Activated CD4-positive, CD25-positive, alpha-beta regulatory T cell (primary cell): ENCODE measurements at regions not wholly inside any gene's neighbourhood (a gene's known extent, or its start where the extent isn't known, plus 50 kb on each side); places are given as distances from the start of the nearest gene placed in this dataset.
A peak's percentile ranks its signal among the peaks of the same experiment; 100 is the strongest.
"Not testable (repeated sequence)": the region's sequence is repeated elsewhere in the genome, so short reads cannot be mapped to it uniquely, and the experiment has no call there.

Source experiments
- DNase-seq, 4 experiments: peaks; one replicate each; lab custom pipeline; 2025; lab: John Stamatoyannopoulos, UW

GRCh38 chr17:77619851-77620250 lies 338.7 kb upstream of the TNRC6C start:
- no peak for DNase-seq

- no peak for DNase-seq
Observed at GRCh38 chr17:77620282-77620681, 338.2 kb upstream of the TNRC6C start.

- DNase-seq: not testable (repeated sequence)
Observed at GRCh38 chr17:77622084-77622483, 336.4 kb upstream of the TNRC6C start.

- DNase-seq: no peak
Observed at GRCh38 chr17:77622647-77623046, 335.9 kb upstream of the TNRC6C start.

- not testable (repeated sequence) for DNase-seq
Observed at GRCh38 chr17:77623321-77623720, 335.2 kb upstream of the TNRC6C start.

- no peak for DNase-seq
Observed at GRCh38 chr17:77628035-77628434, 330.5 kb upstream of the TNRC6C start.

- DNase-seq: not testable (repeated sequence)
Observed at GRCh38 chr17:77629284-77629683, 329.2 kb upstream of the TNRC6C start.

GRCh38 chr17:77631307-77631706 lies 327.2 kb upstream of the TNRC6C start:
- DNase-seq: no peak

- no peak for DNase-seq
Observed at GRCh38 chr17:77632619-77633018, 325.9 kb upstream of the TNRC6C start.

GRCh38 chr17:77634710-77635109 lies 323.8 kb upstream of the TNRC6C start:
- DNase-seq: no peak

- no peak for DNase-seq
Observed at GRCh38 chr17:77635176-77635575, 323.3 kb upstream of the TNRC6C start.

- not testable (repeated sequence) for DNase-seq
Observed at GRCh38 chr17:77635785-77636184, 322.7 kb upstream of the TNRC6C start.

- no peak for DNase-seq
Observed at GRCh38 chr17:77636835-77637817, 321.4 kb upstream of the TNRC6C start.

GRCh38 chr17:77637818-77638575 lies 320.5 kb upstream of the TNRC6C start:
- no peak for DNase-seq

- no peak for DNase-seq
Observed at GRCh38 chr17:77640252-77640651, 318.3 kb upstream of the TNRC6C start.

GRCh38 chr17:77640916-77641605 lies 317.4 kb upstream of the TNRC6C start:
- no peak for DNase-seq

GRCh38 chr17:77641718-77642117 lies 316.8 kb upstream of the TNRC6C start:
- no peak for DNase-seq

- no peak for DNase-seq
Observed at GRCh38 chr17:77644181-77645071, 314.1 kb upstream of the TNRC6C start.

- peak in 2 of 4 experiments; percentile 12 to 18 for DNase-seq
Observed at GRCh38 chr17:77645072-77646045, 313.1 kb upstream of the TNRC6C start.

GRCh38 chr17:77646046-77646430 lies 312.5 kb upstream of the TNRC6C start:
- no peak for DNase-seq
